H1 (cell line): ENCODE measurements at regions not wholly inside any gene's neighbourhood (a gene's known extent, or its start where the extent isn't known, plus 50 kb on each side); places are given as distances from the start of the nearest gene placed in this dataset.

ENCODE experiments used
- CTCF ChIA-PET: fragments of 300-600 bp; sonication (Branson Sonifier 250); formaldehyde crosslinking; loops from one replicate; lab custom pipeline; 2021; ENCODE audit not compliant: partially characterized antibody; lab: Charles Lee
- POLR2A ChIA-PET: fragments of 300-600 bp; sonication (Branson Sonifier 250); formaldehyde crosslinking; loops from one replicate; lab custom pipeline; 2021; ENCODE audit warnings: inconsistent platforms; ENCODE audit not compliant: partially characterized antibody; lab: Charles Lee
- DNase-seq, 2 experiments: peaks; one replicate each; pipeline versions ENCODE4 v3.0.0 to v3.0.0-alpha.2; 2010 to 2022; ENCODE audit warnings: low spot score in 2 of 2, low read depth in 1 of 2, mixed read lengths in 1 of 2
- FAIRE-seq: peaks from 2 replicates; lab custom pipeline; 2011; peaks lifted over from hg19 to GRCh38; lab: Jason Lieb, UNC
- H2AFZ ChIP-seq: 2 replicates; pipeline ENCODE4 v1.8.1; 2012; ENCODE audit warnings: low read length, inconsistent platforms
- H2AK5ac ChIP-seq: 2 replicates; pipeline ENCODE4 v1.6.1; 2013; ENCODE audit warnings: low read depth, low read length
- H2BK120ac ChIP-seq: replicated peaks from 2 replicates; pipeline ENCODE3; 2013; ENCODE audit warnings: low read depth, low read length, inconsistent platforms
- H2BK12ac ChIP-seq: 2 replicates; pipeline ENCODE4 v1.6.1; 2013; ENCODE audit warnings: low read depth, low read length
- H2BK15ac ChIP-seq: 2 replicates; pipeline ENCODE4 v1.6.1; 2013; ENCODE audit warnings: low read length
- H2BK20ac ChIP-seq: 2 replicates; pipeline ENCODE4 v1.6.1; 2013; ENCODE audit warnings: low read length
- H2BK5ac ChIP-seq: 2 replicates; pipeline ENCODE4 v1.6.1; 2013; ENCODE audit warnings: low read depth, low read length
- H3K14ac ChIP-seq: 2 replicates; pipeline ENCODE4 v1.6.1; 2013; ENCODE audit warnings: inconsistent platforms; ENCODE audit not compliant: insufficient read length
- H3K18ac ChIP-seq: 2 replicates; pipeline ENCODE4 v1.6.1; 2013; ENCODE audit warnings: low read length; ENCODE audit errors: extremely low read depth
- H3K23ac ChIP-seq: 2 replicates; pipeline ENCODE4 v1.6.1; 2013; ENCODE audit warnings: inconsistent platforms; ENCODE audit not compliant: insufficient read length
- H3K23me2 ChIP-seq: 2 replicates; pipeline ENCODE4 v1.6.1; 2013; ENCODE audit warnings: low read depth, low read length
- H3K27ac ChIP-seq: 2 replicates; pipeline ENCODE4 v1.6.1; 2011; ENCODE audit warnings: low read depth, low read length, inconsistent platforms
- H3K27me3 ChIP-seq, 4 experiments: replicated peaks in 1 of 4; 1 replicate in 1 of 4; 2 replicates in 3 of 4; pipeline versions ENCODE4 v1.6.1 to v1.8.1; 2011 to 2013; ENCODE audit warnings: low read length in 3 of 4, mild to moderate bottlenecking in 3 of 4, inconsistent platforms in 2 of 4, mixed read lengths in 2 of 4, moderate library complexity in 1 of 4; ENCODE audit not compliant: control insufficient read depth in 3 of 4, insufficient read depth in 3 of 4; ENCODE audit errors: extremely low read depth in 1 of 4
- H3K36me3 ChIP-seq, 4 experiments: 2 replicates each; pipeline versions ENCODE4 v1.6.1 to v1.8.1; 2011 to 2013; ENCODE audit warnings: mild to moderate bottlenecking in 4 of 4, low read length in 3 of 4, moderate library complexity in 2 of 4, control low read depth in 1 of 4, inconsistent platforms in 1 of 4; ENCODE audit not compliant: insufficient read depth in 4 of 4, control insufficient read depth in 2 of 4
- H3K4ac ChIP-seq: replicated peaks from 2 replicates; pipeline ENCODE3; 2013; ENCODE audit warnings: low read length, low read depth, mixed read lengths, inconsistent platforms; ENCODE audit not compliant: insufficient read length
- H3K4me1 ChIP-seq, 4 experiments: replicated peaks in 1 of 4; 1 replicate in 1 of 4; 2 replicates in 3 of 4; pipeline versions ENCODE4 v1.6.1 to v1.8.1; 2011 to 2013; ENCODE audit warnings: low read length in 3 of 4, inconsistent platforms in 2 of 4, mixed read lengths in 1 of 4; ENCODE audit not compliant: insufficient read depth in 4 of 4, control insufficient read depth in 3 of 4
- H3K4me2 ChIP-seq, 2 experiments: 2 replicates each; pipeline versions ENCODE4 v1.6.1 to v1.8.1; 2011 to 2013; ENCODE audit warnings: low read depth in 2 of 2, low read length in 2 of 2, control low read depth in 1 of 2, inconsistent platforms in 1 of 2, mild to moderate bottlenecking in 1 of 2; ENCODE audit not compliant: insufficient read depth in 1 of 2
- H3K4me3 ChIP-seq, 4 experiments: fragments of 200-600, 300-600 bp in 1 of 4; sonication (generic), shearing (Covaris generic), sonication (Bioruptor Twin) in 1 of 4; 2 replicates each; pipeline versions ENCODE4 v1.5.1 to v1.8.1; 2011 to 2016; ENCODE audit warnings: low read length in 4 of 4, low read depth in 3 of 4, control low read depth in 2 of 4, inconsistent platforms in 2 of 4, mild to moderate bottlenecking in 2 of 4, mixed read lengths in 1 of 4, moderate library complexity in 1 of 4; ENCODE audit not compliant: insufficient read depth in 2 of 4; ENCODE audit errors: extremely low read depth in 1 of 4
- H3K56ac ChIP-seq: replicated peaks from 2 replicates; pipeline ENCODE3; 2013; ENCODE audit warnings: low read depth, mild to moderate bottlenecking, mixed read lengths, low read length, inconsistent platforms; ENCODE audit not compliant: insufficient read length
- H3K79me1 ChIP-seq: 2 replicates; pipeline ENCODE4 v1.6.1; 2013; ENCODE audit warnings: low read depth, low read length, control low read depth
- H3K79me2 ChIP-seq, 2 experiments: 2 replicates each; pipeline versions ENCODE4 v1.6.1 to v1.8.1; 2012 to 2013; ENCODE audit warnings: low read length in 2 of 2, mild to moderate bottlenecking in 2 of 2, inconsistent platforms in 1 of 2; ENCODE audit not compliant: insufficient read depth in 2 of 2, control insufficient read depth in 1 of 2
- H3K9ac ChIP-seq, 4 experiments: replicated peaks in 1 of 4; 1 replicate in 1 of 4; 2 replicates in 3 of 4; pipeline versions ENCODE4 v1.6.1 to v1.8.1; 2011 to 2013; ENCODE audit warnings: low read depth in 3 of 4, low read length in 3 of 4, control low read depth in 2 of 4, mild to moderate bottlenecking in 2 of 4, moderate library complexity in 2 of 4, inconsistent platforms in 1 of 4; ENCODE audit errors: extremely low read depth in 1 of 4
- H3K9me3 ChIP-seq, 2 experiments: 2 replicates each; pipeline versions ENCODE4 v1.6.1 to v1.8.1; 2012 to 2013; ENCODE audit warnings: mild to moderate bottlenecking in 2 of 2, moderate library complexity in 2 of 2, control low read depth in 1 of 2, inconsistent platforms in 1 of 2, low read depth in 1 of 2, low read length in 1 of 2, mixed read lengths in 1 of 2; ENCODE audit not compliant: insufficient read depth in 2 of 2
- H4K20me1 ChIP-seq, 2 experiments: replicated peaks in 1 of 2; 2 replicates each; pipeline versions ENCODE3 to v1.8.1; 2011 to 2013; ENCODE audit warnings: inconsistent platforms in 2 of 2, low read length in 2 of 2, mild to moderate bottlenecking in 1 of 2; ENCODE audit not compliant: insufficient read depth in 2 of 2, control insufficient read depth in 1 of 2
- H4K5ac ChIP-seq: 2 replicates; pipeline ENCODE4 v1.6.1; 2013; ENCODE audit warnings: low read length, low read depth, mixed read lengths, inconsistent platforms; ENCODE audit not compliant: insufficient read length
- H4K8ac ChIP-seq: 2 replicates; pipeline ENCODE4 v1.8.0; 2013; ENCODE audit warnings: mild to moderate bottlenecking, moderate library complexity, low read length, inconsistent platforms; ENCODE audit not compliant: insufficient read depth; ENCODE audit errors: extremely low read depth
- H4K91ac ChIP-seq: replicated peaks from 2 replicates; pipeline ENCODE3; 2013; ENCODE audit warnings: low read length, mixed read lengths, inconsistent platforms; ENCODE audit not compliant: insufficient read length
- CEBPB ChIP-seq: IDR thresholded peaks from 2 replicates; pipeline ENCODE4 v1.6.1; 2012; ENCODE audit warnings: low read depth, low read length
- EGR1 ChIP-seq: IDR thresholded peaks from 2 replicates; pipeline ENCODE4 v1.6.1; 2011; ENCODE audit warnings: low read depth, low read length, borderline replicate concordance
- FOSL1 ChIP-seq: IDR thresholded peaks from 2 replicates; pipeline ENCODE4 v1.6.1; 2011; ENCODE audit warnings: mild to moderate bottlenecking, low read depth, low read length, moderate library complexity; ENCODE audit not compliant: insufficient read depth
- KDM1A ChIP-seq: fragments of 200-600, 300-600 bp; sonication (generic); IDR thresholded peaks from 2 replicates; pipeline ENCODE4 v1.7.1; 2016; ENCODE audit warnings: mild to moderate bottlenecking, low read length, borderline replicate concordance
- RNF2 ChIP-seq: fragments of 200-900, 300-1000 bp; sonication (generic); IDR thresholded peaks from 2 replicates; pipeline ENCODE4 v1.7.1; 2016; ENCODE audit warnings: borderline replicate concordance, low read depth, mild to moderate bottlenecking, antibody characterized with exemption, low read length; ENCODE audit not compliant: poor library complexity, severe bottlenecking; ENCODE audit errors: missing control alignments
- SIX5 ChIP-seq: IDR thresholded peaks from 2 replicates; pipeline ENCODE4 v1.6.1; 2011; ENCODE audit warnings: mild to moderate bottlenecking, low read depth, low read length
- WGBS, 2 experiments: shearing (Covaris generic) in 1 of 2; methylation state at CpG; one replicate each; pipeline versions ENCODE4 v1.1.6 to v1.1.7; 2013 to 2015; ENCODE audit warnings: low lambda C conversion rate in 2 of 2, mixed read lengths in 2 of 2, inconsistent platforms in 1 of 2, low coverage in 1 of 2, missing lambda C conversion rate in 1 of 2; ENCODE audit not compliant: insufficient replicate concordance in 2 of 2, insufficient coverage in 1 of 2, insufficient read length in 1 of 2; ENCODE audit errors: extremely low coverage in 1 of 2, missing lambda C conversion rate in 1 of 2; 5-methylcytosine and 5-hydroxymethylcytosine counted together

DNA sequence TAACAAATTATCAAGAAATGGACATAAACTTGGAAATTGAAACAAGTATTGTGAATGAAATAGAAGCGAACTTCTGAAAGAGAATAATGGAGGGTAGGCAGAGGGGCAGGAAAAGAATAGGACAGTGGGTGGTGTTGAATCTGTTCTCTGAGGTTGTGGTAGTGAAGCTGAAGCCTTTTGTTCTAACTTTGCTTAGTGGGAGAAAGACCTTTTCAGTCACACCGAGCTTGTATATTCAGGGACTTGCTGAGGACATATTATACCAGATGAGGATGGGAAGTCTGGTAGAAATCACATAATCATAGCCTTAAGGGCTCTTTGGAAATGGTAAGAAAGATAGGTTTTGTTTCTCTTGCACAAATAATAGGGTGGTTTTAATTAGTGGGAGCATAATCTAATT, 115.4 kb upstream of the NDST4 start:
- H3K14ac ChIP-seq: no peak overlapping the region
- 54% methylated on average over 2 of the region's 2 CpGs; no CpG with 5 or more reads in 1 of the 2 experiments for WGBS, 2 experiments

More for the DNA sequence above, 115.4 kb upstream of the NDST4 start:
- H2AK5ac ChIP-seq: no peak overlapping the region
- H3K27me3 ChIP-seq: no peaks in the 10 kb centered on the region
- no peak overlapping the region for H2AFZ ChIP-seq
- no peaks in the 10 kb centered on the region for H3K79me2 ChIP-seq
- H3K4me3 ChIP-seq: no peak overlapping the region
- H4K5ac ChIP-seq: no peak overlapping the region
- H3K9me3 ChIP-seq: no peaks in the 10 kb centered on the region
- FAIRE-seq (peak; percentile 63), DNase-seq (no peak)
- H3K4ac ChIP-seq: no peak overlapping the region
- no peak overlapping the region for H4K91ac ChIP-seq
- H3K79me1 ChIP-seq: no peaks in the 10 kb centered on the region
- H3K18ac ChIP-seq: no peak overlapping the region
- H3K9ac ChIP-seq: no peak overlapping the region
- H3K4me1 ChIP-seq: peaks cover 0 to 12% (median 2%) of the 10 kb centered on the region in 4 experiments; a peak in 2 of 7 replicates
- H2BK5ac ChIP-seq: no peak overlapping the region
- no peak overlapping the region for H2BK15ac ChIP-seq
- no peaks in the 10 kb centered on the region for H4K20me1 ChIP-seq
- H3K27ac ChIP-seq: no peak overlapping the region
- H3K4me2 ChIP-seq: no peak overlapping the region
- no peak overlapping the region for H2BK120ac ChIP-seq
- no peaks in the 10 kb centered on the region for H3K36me3 ChIP-seq
- no peak overlapping the region for H2BK12ac ChIP-seq
- H3K56ac ChIP-seq: no peak overlapping the region
- POLR2A ChIA-PET: no interaction called here
- H2BK20ac ChIP-seq: no peak overlapping the region
- H3K23ac ChIP-seq: no peak overlapping the region
- H3K23me2 ChIP-seq: no peaks in the 10 kb centered on the region
- CTCF ChIA-PET: no interaction called here
- no peak for TF ChIP-seq RNF2
- TF ChIP-seq FOSL1: no peak
- TF ChIP-seq CEBPB: no peak
- no peak for TF ChIP-seq KDM1A
- no peak for TF ChIP-seq EGR1
- TF ChIP-seq SIX5: no peak
- H4K8ac ChIP-seq: no peak overlapping the region
